NCI-H748 treated with DMSO at 0.1 percent for 48 hours (cell line): ENCODE measurements at regions not wholly inside any gene's neighbourhood (a gene's known extent, or its start where the extent isn't known, plus 50 kb on each side); places are given as distances from the start of the nearest gene placed in this dataset.
"Not testable (repeated sequence)": the region's sequence is repeated elsewhere in the genome, so short reads cannot be mapped to it uniquely, and the experiment has no call there.

Source experiments
- DNase-seq: peaks from one replicate; lab custom pipeline; 2025; lab: John Stamatoyannopoulos, UW

- no peak for DNase-seq
Observed at GRCh38 chr6:166877906-166878305, 78.4 kb downstream of the RNASET2 start.

- no peak for DNase-seq
Observed at GRCh38 chr6:166877349-166877748, 79.0 kb downstream of the RNASET2 start.

GRCh38 chr6:166872531-166873009, 83.8 kb downstream of the RNASET2 start:
- no peak for DNase-seq

GRCh38 chr6:166870602-166871208, 85.6 kb downstream of the RNASET2 start:
- DNase-seq = no peak

GRCh38 chr6:166866839-166867637, 89.3 kb downstream of the RNASET2 start:
- no peak for DNase-seq

GRCh38 chr6:166864333-166864732, 92.0 kb downstream of the RNASET2 start:
- no peak for DNase-seq

DNA sequence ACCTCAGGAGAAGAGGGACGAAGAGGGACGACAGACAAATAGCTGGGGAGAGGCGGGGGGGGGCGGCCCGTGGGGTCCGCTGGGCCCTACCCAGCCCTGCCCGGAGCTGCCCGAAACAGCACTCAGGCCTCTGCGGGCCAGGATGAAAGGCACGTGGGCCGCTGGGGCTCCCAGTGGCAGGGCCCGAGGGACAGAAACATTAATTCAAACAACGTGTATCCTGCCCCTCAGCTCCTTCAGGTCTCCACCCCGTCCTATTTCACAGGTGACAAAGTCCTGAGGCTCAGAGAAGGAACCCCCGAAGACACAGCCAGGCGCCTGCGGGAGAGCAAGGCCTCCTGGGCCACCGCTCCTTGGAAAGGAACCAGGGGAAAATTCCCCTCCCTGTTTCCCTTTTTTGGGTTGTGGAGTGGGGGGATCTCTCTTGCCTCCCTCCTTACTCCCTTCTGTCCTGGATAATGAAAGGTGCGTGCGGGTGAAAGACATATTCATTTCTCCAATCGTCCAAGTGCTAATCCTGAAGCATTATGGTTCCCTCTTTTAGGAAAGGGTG, 93.3 kb downstream of the RNASET2 start:
- no peak for DNase-seq

- no peak for DNase-seq
Observed at GRCh38 chr6:166862287-166862977, 93.9 kb downstream of the RNASET2 start.

DNA sequence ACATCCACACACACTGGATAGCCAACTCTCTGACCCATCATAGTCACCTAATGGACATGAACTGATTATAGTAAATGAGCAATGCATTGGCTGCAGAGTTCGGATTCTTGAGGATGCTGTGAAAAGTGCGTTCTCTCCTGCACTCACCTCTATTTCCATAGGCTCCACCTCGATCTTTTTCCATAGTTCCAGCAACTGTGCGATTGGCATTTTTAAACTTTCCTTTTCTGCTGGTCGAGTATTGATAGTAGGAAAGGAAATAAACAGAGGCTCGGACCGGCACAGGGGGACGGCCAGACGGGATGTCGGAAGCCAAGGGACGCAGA, 94.4 kb downstream of the RNASET2 start:
- peak; percentile 13 for DNase-seq

DNA sequence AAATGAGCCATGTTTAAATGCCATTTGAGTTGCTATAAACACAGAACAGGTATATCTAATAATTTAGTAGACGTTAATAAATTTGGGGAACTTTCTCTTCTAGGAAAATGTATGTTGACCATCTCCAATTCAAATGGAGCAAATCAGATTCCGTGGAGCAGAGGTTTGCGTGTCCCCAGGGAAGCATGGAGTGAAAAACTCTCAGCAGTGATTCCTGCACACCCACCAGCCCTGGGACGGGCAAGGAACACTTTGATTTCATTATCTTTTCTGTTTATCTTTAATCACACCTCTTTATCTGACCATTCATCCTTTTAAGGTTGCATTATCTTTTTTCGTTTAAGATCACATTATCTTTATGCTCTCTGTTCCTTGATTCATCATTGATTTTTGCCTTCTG, 95.0 kb downstream of the RNASET2 start:
- DNase-seq = no peak

- DNase-seq = no peak
Observed at GRCh38 chr6:166860392-166860791, 96.0 kb downstream of the RNASET2 start.

DNA sequence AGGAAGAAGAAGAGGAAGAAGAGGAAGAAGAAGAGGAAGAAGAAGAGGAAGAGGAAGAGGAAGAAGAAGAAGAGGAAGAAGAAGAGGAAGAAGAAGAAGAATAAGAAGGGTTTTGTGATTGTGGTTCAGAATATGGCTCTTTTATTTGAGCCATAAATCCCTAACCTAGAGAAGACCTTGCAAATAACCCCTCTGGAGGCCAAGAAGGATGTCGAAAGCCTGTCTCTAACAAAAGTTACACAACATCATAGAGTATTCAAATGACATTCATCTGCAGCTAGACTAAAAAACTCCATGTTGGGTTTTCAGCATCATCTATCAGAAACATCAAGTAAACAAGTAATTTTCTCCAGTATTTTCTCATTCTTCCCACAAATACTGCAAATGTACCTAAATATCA, 100.9 kb downstream of the RNASET2 start:
- no peak for DNase-seq

GRCh38 chr6:166853371-166854325, 102.7 kb downstream of the RNASET2 start:
- DNase-seq = no peak

- no peak for DNase-seq
Observed at GRCh38 chr6:166852451-166852975, 103.8 kb downstream of the RNASET2 start.

DNA sequence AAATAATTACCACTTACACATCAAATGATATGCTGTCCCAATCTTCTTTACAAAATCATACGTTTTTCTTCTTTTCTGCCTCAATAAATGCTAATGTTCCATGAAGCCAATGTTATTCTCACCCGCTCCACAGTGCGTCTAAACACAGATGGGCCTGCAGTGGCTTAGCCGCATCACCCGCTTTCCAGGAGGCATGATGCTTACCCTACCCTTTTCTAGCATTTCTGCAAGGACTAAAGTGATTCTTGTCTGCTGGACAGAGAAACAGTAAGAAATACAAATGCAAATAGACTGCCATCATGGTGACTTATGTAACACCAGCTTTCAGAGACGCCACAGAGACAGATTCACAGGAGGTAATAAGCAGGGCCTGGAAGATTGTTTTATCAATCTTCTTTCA, 104.4 kb downstream of the RNASET2 start:
- no peak for DNase-seq

DNA sequence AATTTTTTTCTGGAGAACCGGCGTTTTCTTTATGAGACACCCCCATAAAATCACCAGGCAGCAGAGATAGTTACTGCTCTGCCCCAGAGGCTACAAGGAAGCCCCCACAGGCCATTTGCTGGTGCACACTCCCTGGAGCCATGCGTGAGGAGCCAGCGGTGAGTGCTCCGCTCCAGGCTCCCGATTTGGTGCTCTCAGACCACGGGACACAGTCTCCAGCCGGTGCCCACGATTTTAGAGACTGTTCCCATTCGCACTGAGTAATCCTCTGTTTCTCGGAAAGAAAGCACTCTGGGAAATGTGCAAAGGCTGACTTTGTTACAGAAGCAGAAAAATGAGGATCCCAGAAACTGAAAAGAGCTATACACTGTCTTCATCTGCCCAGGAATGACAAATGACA, 104.9 kb downstream of the RNASET2 start:
- no peak for DNase-seq

- DNase-seq = no peak
Observed at GRCh38 chr6:166850677-166851076, 105.7 kb downstream of the RNASET2 start.

DNA sequence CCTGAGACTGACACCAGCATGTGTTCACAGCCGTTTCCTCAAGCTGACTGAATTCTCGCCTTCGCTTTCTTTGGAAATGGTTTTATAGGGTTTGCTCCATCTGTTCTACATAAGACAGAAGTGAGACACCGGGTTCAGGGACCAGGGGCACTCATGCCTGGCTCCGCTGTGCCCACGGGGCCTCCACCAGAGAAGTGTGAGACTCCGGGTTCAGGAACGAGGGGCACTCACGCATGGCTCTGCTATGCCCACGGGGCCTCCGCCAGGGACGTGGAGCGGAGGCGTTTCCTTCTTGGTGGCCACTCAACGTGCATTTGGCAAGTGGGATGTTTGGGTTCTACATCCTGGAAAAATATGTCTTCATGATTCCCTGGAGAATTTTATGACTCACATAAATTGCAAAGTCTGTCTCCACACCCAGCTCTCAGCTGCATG, 106.6 kb downstream of the RNASET2 start:
- DNase-seq = no peak

GRCh38 chr6:166848979-166849748, 107.2 kb downstream of the RNASET2 start:
- DNase-seq = no peak

- not testable (repeated sequence) for DNase-seq
Observed at GRCh38 chr6:166846446-166847142, 109.8 kb downstream of the RNASET2 start.
